GM13976 (cell line): ENCODE measurements at regions not wholly inside any gene's neighbourhood (a gene's known extent, or its start where the extent isn't known, plus 50 kb on each side); places are given as distances from the start of the nearest gene placed in this dataset.

Source experiments
- DNase-seq: peaks from one replicate; pipeline ENCODE4 v3.0.0; 2012; ENCODE audit warnings: low spot score
- in situ Hi-C: fragments of 300-500 bp; cut with MboI; formaldehyde crosslinking; loops from one replicate; pipeline ENCODE4 v1.12.0; 2022; ENCODE audit warnings: low sequenced_read_pairs, mixed read lengths, inconsistent platforms; ENCODE audit not compliant: unreplicated experiment
- TF ChIP-seq, protein P1 (sequence below): IDR thresholded peaks from 2 replicates; pipeline ENCODE4 v1.5.1; 2012; ENCODE audit warnings: borderline replicate concordance, mild to moderate bottlenecking; ENCODE audit not compliant: insufficient read depth; ENCODE audit errors: extremely low read depth, missing control alignments, control extremely low read depth

DNA sequence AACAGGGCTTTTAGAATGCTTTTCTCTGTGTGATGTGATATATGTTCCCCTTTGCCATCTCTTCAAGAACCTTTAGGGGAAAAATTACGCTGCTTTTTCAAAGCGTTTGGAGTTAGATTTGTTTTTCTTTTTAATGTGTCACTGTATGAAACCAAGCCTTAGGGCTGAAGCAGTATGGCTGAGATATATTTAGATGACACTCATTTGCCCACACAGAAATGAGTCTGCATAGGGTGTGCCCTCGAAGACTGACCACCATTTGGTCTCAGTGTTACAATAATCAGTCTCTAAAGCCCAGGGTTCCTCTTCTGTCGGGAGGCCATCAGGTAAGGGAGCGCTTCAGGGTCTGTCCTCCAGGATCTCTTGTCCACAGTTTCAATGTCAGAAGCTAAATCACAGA, 213.0 kb upstream of the NCAM1 start:
- DNase-seq = no peak
- in situ Hi-C loops = no loop called here
- TF ChIP-seq, protein P1, sequence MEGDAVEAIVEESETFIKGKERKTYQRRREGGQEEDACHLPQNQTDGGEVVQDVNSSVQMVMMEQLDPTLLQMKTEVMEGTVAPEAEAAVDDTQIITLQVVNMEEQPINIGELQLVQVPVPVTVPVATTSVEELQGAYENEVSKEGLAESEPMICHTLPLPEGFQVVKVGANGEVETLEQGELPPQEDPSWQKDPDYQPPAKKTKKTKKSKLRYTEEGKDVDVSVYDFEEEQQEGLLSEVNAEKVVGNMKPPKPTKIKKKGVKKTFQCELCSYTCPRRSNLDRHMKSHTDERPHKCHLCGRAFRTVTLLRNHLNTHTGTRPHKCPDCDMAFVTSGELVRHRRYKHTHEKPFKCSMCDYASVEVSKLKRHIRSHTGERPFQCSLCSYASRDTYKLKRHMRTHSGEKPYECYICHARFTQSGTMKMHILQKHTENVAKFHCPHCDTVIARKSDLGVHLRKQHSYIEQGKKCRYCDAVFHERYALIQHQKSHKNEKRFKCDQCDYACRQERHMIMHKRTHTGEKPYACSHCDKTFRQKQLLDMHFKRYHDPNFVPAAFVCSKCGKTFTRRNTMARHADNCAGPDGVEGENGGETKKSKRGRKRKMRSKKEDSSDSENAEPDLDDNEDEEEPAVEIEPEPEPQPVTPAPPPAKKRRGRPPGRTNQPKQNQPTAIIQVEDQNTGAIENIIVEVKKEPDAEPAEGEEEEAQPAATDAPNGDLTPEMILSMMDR = no peak

DNA sequence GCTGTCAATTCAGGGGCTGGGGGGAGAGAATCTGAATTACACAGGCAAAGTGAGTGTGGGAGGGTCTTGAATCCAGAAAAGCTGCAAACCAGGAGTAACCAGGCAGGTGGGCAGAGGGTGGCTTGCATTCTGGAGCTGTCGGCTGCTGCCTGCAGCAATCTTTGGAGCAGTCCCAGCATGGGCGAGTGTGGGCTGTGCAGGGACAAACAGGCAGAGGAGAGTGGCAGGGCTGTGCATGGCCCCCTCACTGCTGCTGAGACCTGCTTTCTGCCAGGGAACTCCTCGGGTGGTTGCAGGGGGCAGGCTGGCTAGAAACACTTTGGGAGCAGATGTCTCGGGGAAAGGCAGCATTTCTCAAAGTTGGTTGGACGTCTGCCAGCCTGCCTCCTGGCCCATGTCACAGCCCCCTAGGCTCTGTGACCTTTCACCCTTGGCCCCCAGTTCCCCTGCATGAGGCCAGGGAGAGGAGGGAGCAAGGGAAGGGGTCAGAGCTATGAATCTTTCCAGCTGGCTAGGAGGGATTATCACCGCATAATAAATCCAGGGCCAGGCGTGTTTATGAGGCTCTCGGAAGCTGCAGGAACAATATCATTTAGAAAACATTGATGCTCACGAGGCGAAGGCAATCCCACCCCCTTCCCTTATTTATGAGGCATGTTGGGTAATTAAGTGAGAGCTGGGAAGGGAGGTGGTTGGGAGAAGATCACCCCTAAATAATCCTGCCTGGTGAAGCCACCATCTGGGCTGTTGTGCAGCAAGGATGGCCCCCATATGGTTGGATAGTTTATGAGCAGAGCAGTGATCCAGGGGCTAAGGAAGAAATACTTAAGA, 212.3 kb upstream of the NCAM1 start:
- DNase-seq = no peak
- in situ Hi-C loops = no loop called here
- TF ChIP-seq, protein P1 = no peak

DNA sequence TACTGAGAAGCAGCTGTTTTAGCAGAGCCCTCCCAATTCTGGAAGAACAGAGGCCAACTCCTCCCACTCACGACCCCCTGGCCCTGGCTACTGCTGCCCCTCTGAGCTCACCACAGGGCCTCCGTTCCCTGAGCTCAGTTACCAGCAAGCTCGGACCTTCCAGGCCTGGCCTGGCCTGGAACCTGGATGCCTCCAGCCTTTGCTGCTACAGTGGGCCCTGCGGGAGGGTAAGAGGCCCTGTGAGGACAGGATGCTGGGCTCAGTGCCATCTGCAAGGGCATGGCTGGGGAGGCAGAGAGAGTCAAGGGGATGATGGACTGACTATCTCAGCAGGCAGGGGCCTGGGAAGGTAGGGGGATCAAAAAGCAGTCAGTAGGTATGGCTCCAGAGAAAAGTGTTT, 209.9 kb upstream of the NCAM1 start:
- DNase-seq = no peak
- TF ChIP-seq, protein P1 = no peak
- in situ Hi-C loops = no loop called here

DNA sequence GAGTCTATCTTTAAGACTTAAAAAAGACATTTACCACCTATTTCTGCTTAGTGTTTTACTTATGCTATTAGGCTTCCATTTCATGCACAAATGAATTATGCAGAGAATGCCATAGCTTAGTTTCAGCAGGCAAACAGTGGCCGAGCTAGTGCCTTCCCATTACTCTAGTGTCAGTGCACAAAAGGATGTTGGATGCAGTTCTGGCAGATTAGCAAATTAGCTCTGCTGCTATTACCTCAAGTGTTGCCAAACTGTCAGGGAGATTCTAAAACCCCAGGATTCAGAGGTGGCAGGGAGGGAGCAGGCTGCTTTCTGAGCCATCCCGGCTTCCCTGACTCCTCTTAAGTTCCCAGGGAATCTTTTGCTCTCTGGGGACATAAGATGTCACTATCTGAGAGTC, 209.4 kb upstream of the NCAM1 start:
- TF ChIP-seq, protein P1 = no peak
- in situ Hi-C loops = no loop called here
- DNase-seq = no peak

DNA sequence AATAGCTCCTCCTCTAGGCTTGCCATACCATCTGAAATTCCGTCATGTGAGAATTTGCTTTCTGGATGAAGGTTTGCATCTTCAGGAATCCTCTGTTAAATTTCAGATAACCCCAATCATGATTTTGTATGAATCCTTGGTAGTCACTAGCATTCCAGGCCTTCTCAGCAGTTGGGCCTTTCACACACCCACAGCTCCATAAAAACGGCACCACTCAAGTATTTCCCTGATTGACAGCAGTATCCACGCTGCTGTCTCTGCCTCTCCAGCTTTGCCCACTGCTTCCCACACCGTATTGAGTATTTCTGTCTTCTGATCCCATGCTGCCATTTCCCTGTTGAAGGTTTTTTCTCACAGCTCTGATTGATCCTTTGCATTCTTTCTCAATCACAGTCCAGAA, 208.7 kb upstream of the NCAM1 start:
- in situ Hi-C loops = no loop called here
- TF ChIP-seq, protein P1 = no peak
- no peak for DNase-seq

DNA sequence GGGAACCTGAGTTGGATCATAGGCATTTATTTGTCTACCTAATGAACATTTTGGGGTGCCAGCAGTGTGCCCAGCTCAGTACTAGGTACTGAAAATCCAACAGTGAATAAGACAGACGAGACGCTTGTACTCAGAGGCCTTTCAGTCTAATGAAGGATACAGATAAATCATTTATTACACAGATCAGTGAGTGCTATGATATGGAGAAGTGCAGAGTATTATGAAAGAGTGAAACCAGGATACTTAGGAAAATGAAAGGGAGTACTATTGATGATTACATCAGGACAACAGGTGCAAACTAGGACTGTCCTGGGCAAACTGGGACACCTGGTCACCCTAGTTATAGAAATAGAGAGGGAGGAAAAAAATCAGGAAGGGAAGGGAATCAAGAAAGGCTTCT, 207.5 kb upstream of the NCAM1 start:
- in situ Hi-C loops = no loop called here
- DNase-seq = no peak
- TF ChIP-seq, protein P1 = no peak
